SK-N-SH (cell line): ENCODE measurements at regions not wholly inside any gene's neighbourhood (a gene's known extent, or its start where the extent isn't known, plus 50 kb on each side); places are given as distances from the start of the nearest gene placed in this dataset.

ENCODE experiments used
- CTCF ChIA-PET: fragments of 300-600, 350-600 bp; formaldehyde crosslinking; extraction: SDS; loops from one replicate; lab custom pipeline; 2021; lab: Yijun Ruan, JAX
- POLR2A ChIA-PET: fragments of 350-600 bp; sonication (Branson Sonifier 250); formaldehyde crosslinking; extraction: SDS; loops from one replicate; lab custom pipeline; 2020; ENCODE audit warnings: antibody characterized with exemption, inconsistent platforms; lab: Yijun Ruan, JAX
- DNase-seq: peaks from one replicate; pipeline ENCODE4 v3.0.0; 2012
- H2AFZ ChIP-seq: fragments of 200-600 bp; sonication (generic); 2 replicates; pipeline ENCODE4 v1.8.1; 2016; ENCODE audit warnings: antibody characterized with exemption, mild to moderate bottlenecking, low read depth
- H3F3A ChIP-seq: fragments of 200-600 bp; sonication (generic); replicated peaks from 2 replicates; pipeline ENCODE3; 2016; ENCODE audit warnings: antibody characterized with exemption, mild to moderate bottlenecking; ENCODE audit not compliant: insufficient read depth
- H3K27ac ChIP-seq, 2 experiments: fragments of 200-500 bp in 1 of 2; fragments of 200-600 bp in 1 of 2; sonication (Bioruptor generic) in 1 of 2; sonication (generic), shearing (Covaris generic) in 1 of 2; 2 replicates each; pipeline versions ENCODE4 v1.5.1 to v1.6.1; 2014 to 2016; ENCODE audit warnings: low read depth in 2 of 2, inconsistent platforms in 1 of 2, low read length in 1 of 2, mild to moderate bottlenecking in 1 of 2, mixed read lengths in 1 of 2
- H3K27me3 ChIP-seq: fragments of 200-600 bp; sonication (generic), shearing (Covaris generic); 2 replicates; pipeline ENCODE4 v1.6.1; 2016; ENCODE audit warnings: mixed run types; ENCODE audit not compliant: insufficient read depth
- H3K36me3 ChIP-seq, 2 experiments: fragments of 200-500 bp in 1 of 2; fragments of 200-600 bp in 1 of 2; sonication (Bioruptor generic) in 1 of 2; sonication (generic) in 1 of 2; replicated peaks in 1 of 2; 2 replicates each; pipeline versions ENCODE3 to v1.5.1; 2014 to 2016; ENCODE audit warnings: low read length in 1 of 2, mild to moderate bottlenecking in 1 of 2; ENCODE audit not compliant: insufficient read depth in 2 of 2, control insufficient read depth in 1 of 2
- H3K4me1 ChIP-seq, 2 experiments: fragments of 200-500 bp in 1 of 2; fragments of 200-600 bp in 1 of 2; sonication (Bioruptor generic) in 1 of 2; sonication (generic), shearing (Covaris generic) in 1 of 2; 2 replicates each; pipeline versions ENCODE4 v1.5.1 to v1.6.1; 2014 to 2016; ENCODE audit warnings: low read depth in 1 of 2, low read length in 1 of 2, mixed run types in 1 of 2; ENCODE audit not compliant: insufficient read depth in 2 of 2, control insufficient read depth in 1 of 2
- H3K4me2 ChIP-seq: fragments of 200-600 bp; sonication (generic), shearing (Covaris generic); 2 replicates; pipeline ENCODE4 v1.6.1; 2017; ENCODE audit warnings: mixed run types
- H3K4me3 ChIP-seq, 2 experiments: fragments of 200-500 bp in 1 of 2; fragments of 200-600 bp in 1 of 2; sonication (Bioruptor generic) in 1 of 2; sonication (generic), shearing (Covaris generic) in 1 of 2; 2 replicates each; pipeline versions ENCODE4 v1.5.1 to v1.8.1; 2014 to 2016; ENCODE audit warnings: low read depth in 2 of 2, inconsistent platforms in 1 of 2, low read length in 1 of 2, mild to moderate bottlenecking in 1 of 2, mixed read lengths in 1 of 2, moderate library complexity in 1 of 2
- H3K79me2 ChIP-seq: fragments of 200-600 bp; sonication (generic); 2 replicates; pipeline ENCODE4 v1.8.1; 2017; ENCODE audit warnings: mild to moderate bottlenecking; ENCODE audit not compliant: insufficient read depth
- H3K9ac ChIP-seq: fragments of 200-600 bp; sonication (generic); 2 replicates; pipeline ENCODE4 v1.6.1; 2017; ENCODE audit warnings: mixed run types
- H3K9me2 ChIP-seq: fragments of 200-600 bp; sonication (generic); 2 replicates; pipeline ENCODE4 v1.6.1; 2017; ENCODE audit warnings: mixed run types
- H3K9me3 ChIP-seq: fragments of 200-600 bp; sonication (generic); 2 replicates; pipeline ENCODE4 v1.6.1; 2017; ENCODE audit warnings: mixed run types, mild to moderate bottlenecking, moderate library complexity
- H4K20me1 ChIP-seq: fragments of 200-600 bp; sonication (generic); 2 replicates; pipeline ENCODE4 v1.6.1; 2017; ENCODE audit warnings: mild to moderate bottlenecking, mixed run types; ENCODE audit not compliant: insufficient read depth
- CHD2 ChIP-seq: fragments of 150-350 bp; IDR thresholded peaks from 2 replicates; pipeline ENCODE4 v1.6.1; 2018; ENCODE audit warnings: low read length; ENCODE audit not compliant: partially characterized antibody
- ELF1 ChIP-seq: IDR thresholded peaks from 2 replicates; pipeline ENCODE4 v1.4.0; 2012
- FOSL2 ChIP-seq: IDR thresholded peaks from 2 replicates; pipeline ENCODE4 v1.4.0; 2012; ENCODE audit warnings: low read depth, mild to moderate bottlenecking, moderate library complexity, borderline replicate concordance
- FOXJ3 ChIP-seq: sonication (generic); formaldehyde crosslinking; IDR thresholded peaks from 2 replicates; pipeline ENCODE4 v1.5.1; 2020; ENCODE audit warnings: mild to moderate bottlenecking, missing genetic modification reagents
- GABPA ChIP-seq: IDR thresholded peaks from 2 replicates; pipeline ENCODE4 v1.4.0; 2012; ENCODE audit warnings: low read depth, mild to moderate bottlenecking
- MXI1 ChIP-seq: IDR thresholded peaks from 2 replicates; pipeline ENCODE4 v1.6.1; 2012; ENCODE audit warnings: mild to moderate bottlenecking, low read depth, low read length, improper control_type of control experiment
- NFIC ChIP-seq: IDR thresholded peaks from 2 replicates; pipeline ENCODE4 v1.4.0; 2012; ENCODE audit warnings: borderline replicate concordance
- RXRA ChIP-seq: IDR thresholded peaks from 2 replicates; pipeline ENCODE4 v1.4.0; 2012; ENCODE audit warnings: low read depth, mild to moderate bottlenecking, borderline replicate concordance
- TCF12 ChIP-seq: IDR thresholded peaks from 2 replicates; pipeline ENCODE4 v1.4.0; 2012
- TEAD4 ChIP-seq: IDR thresholded peaks from 2 replicates; pipeline ENCODE4 v1.4.0; 2012; ENCODE audit warnings: mild to moderate bottlenecking, borderline replicate concordance; ENCODE audit not compliant: insufficient read depth
- WGBS: methylation state at CpG from one replicate; pipeline ENCODE4 v1.1.6; 2017; ENCODE audit warnings: low lambda C conversion rate; 5-methylcytosine and 5-hydroxymethylcytosine counted together
- TF ChIP-seq, protein P1 (sequence below): IDR thresholded peaks from 2 replicates; pipeline ENCODE4 v1.4.0; 2012; ENCODE audit warnings: low read depth, borderline replicate concordance

DNA sequence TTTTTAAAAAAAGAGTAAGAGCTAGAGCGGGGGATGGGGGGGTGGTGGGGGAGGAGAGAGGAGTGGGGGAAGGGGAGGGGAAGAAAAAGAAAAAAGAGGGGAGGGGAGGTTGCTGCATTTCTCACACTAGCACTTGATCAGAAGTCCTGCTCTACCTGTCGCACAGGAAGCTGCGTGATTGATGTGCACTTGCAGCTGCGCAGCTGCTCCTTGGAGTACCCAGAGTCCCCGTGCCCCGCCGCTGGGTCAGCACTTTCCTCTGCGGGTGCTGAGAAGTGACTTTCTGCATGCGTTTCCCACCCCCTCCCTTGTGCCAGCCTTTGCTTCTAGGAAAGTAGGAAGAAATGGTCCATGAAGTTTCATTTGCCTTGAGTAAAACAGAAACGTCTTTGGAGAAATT, 297.3 kb downstream of the ETAA1 start:
- H3K4me2 ChIP-seq: no peak overlapping the region
- H3K9me2 ChIP-seq: no peaks in the 10 kb centered on the region
- no peak for TF ChIP-seq GABPA
- TF ChIP-seq FOXJ3 (CRISPR knock-in tag): no peak
- no peak for TF ChIP-seq TEAD4
- TF ChIP-seq CHD2: no peak
- TF ChIP-seq RXRA: no peak
- no peak for TF ChIP-seq ELF1
- TF ChIP-seq FOSL2: no peak
- TF ChIP-seq, all 33 proteins: peak for 0
- no peak overlapping the region for H3K9ac ChIP-seq
- no peaks in the 10 kb centered on the region; a peak in 1 of 4 replicates for H3K4me1 ChIP-seq
- H3K27me3 ChIP-seq: no peaks in the 10 kb centered on the region
- no peak overlapping the region for H3K4me3 ChIP-seq
- no peaks in the 10 kb centered on the region for H3F3A ChIP-seq
- 76% methylated on average over 10 of the region's 10 CpGs for WGBS
- H3K36me3 ChIP-seq: no peaks in the 10 kb centered on the region
- H3K27ac ChIP-seq: no peak overlapping the region; a peak in 1 of 4 replicates
- H3K79me2 ChIP-seq: no peaks in the 10 kb centered on the region
- H3K9me3 ChIP-seq: no peaks in the 10 kb centered on the region
- POLR2A ChIA-PET: no interaction called here
- CTCF ChIA-PET: interaction anchor here (0.6 to 2.4 kb wide), 2 partner anchors 44 to 268 kb away, joined by 4 to 8 read pairs; no protein-coding TSS in a partner anchor
- no peak overlapping the region for H2AFZ ChIP-seq
- H4K20me1 ChIP-seq: no peaks in the 10 kb centered on the region
- DNase-seq: no peak

DNA sequence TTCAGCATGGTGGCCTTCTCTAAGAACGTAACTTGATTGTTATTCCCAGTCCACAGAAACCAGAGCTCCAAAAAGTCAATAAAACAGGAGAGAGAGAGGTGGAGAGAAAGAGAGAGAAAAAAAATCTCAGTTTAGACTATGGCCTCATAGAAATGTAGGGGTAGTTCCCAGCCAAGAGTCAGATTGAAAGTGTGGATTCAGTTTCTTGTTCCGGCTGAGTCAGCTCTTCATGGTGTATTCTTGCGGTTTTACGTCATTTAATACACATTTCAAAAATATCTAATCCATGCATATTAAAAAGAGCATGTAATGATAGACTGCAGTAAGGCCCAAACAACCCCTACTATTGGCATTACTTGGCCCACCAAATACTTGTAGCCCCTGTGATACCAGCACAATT, 303.9 kb downstream of the ETAA1 start:
- no peak for DNase-seq
- ChIA-PET CTCF (interaction anchor here (2.2 to 3.2 kb wide), 2 partner anchors 50 to 139 kb away, joined by 6 to 20 read pairs; no protein-coding TSS in a partner anchor), POLR2A (no interaction called here)
- no peak overlapping the region for H2AFZ ChIP-seq
- no peaks in the 10 kb centered on the region for H3K79me2 ChIP-seq
- no peaks in the 10 kb centered on the region for H3F3A ChIP-seq
- no peaks in the 10 kb centered on the region for H3K36me3 ChIP-seq
- H3K27me3 ChIP-seq: no peaks in the 10 kb centered on the region
- no peaks in the 10 kb centered on the region; the same call in 1 of the 2 replicates for H3K9me2 ChIP-seq
- no peak overlapping the region for H3K4me3 ChIP-seq
- WGBS: 83% methylated on average over 4 of the region's 4 CpGs
- H3K9me3 ChIP-seq: no peaks in the 10 kb centered on the region
- H3K9ac ChIP-seq: no peak overlapping the region
- H3K27ac ChIP-seq: peak overlapping the region in 1 of 2 experiments; percentile 90; a peak in 2 of 4 replicates
- TF ChIP-seq CHD2: no peak
- no peak for TF ChIP-seq TCF12
- no peak for TF ChIP-seq NFIC
- no peak for TF ChIP-seq MXI1
- TF ChIP-seq, protein P1, sequence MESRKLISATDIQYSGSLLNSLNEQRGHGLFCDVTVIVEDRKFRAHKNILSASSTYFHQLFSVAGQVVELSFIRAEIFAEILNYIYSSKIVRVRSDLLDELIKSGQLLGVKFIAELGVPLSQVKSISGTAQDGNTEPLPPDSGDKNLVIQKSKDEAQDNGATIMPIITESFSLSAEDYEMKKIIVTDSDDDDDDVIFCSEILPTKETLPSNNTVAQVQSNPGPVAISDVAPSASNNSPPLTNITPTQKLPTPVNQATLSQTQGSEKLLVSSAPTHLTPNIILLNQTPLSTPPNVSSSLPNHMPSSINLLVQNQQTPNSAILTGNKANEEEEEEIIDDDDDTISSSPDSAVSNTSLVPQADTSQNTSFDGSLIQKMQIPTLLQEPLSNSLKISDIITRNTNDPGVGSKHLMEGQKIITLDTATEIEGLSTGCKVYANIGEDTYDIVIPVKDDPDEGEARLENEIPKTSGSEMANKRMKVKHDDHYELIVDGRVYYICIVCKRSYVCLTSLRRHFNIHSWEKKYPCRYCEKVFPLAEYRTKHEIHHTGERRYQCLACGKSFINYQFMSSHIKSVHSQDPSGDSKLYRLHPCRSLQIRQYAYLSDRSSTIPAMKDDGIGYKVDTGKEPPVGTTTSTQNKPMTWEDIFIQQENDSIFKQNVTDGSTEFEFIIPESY: no peak
- H3K4me1 ChIP-seq: peaks cover 0 to 16% of the 10 kb centered on the region in 2 experiments; a peak in 2 of 4 replicates
- H4K20me1 ChIP-seq: no peaks in the 10 kb centered on the region
- no peak overlapping the region for H3K4me2 ChIP-seq
